ENCODE measurements at regions not wholly inside any gene's neighbourhood (a gene's known extent, or its start where the extent isn't known, plus 50 kb on each side); places are given as distances from the start of the nearest gene placed in this dataset.
A peak's percentile ranks its signal among the peaks of the same experiment; 100 is the strongest.

DNA sequence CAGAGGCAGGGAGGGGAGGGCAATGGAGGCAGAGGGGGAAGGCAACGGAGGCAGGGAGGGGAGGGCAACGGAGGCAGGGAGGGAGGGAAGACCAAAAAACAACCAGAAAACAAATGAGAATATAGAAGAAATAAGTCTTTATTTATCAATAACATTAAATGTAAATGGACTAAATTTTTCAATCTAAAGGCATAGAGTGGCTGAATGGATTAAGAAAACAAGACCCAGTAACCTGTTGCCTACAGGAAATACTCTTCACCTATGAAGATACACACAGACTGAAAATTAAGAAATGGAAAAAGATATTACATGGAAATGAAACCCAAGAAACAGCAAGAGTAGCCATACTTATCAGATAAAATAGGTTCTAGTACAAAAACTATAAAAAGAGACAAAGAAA lies 536.3 kb downstream of the TBC1D4 start:
- no peaks in the 10 kb centered on the region for H3K36me3 ChIP-seq (ENCODE audit: control insufficient read depth, insufficient read depth, low read length)
- TF ChIP-seq EZH2 (IDR thresholded peaks at IDR 0.05; ENCODE audit: low read length, missing control alignments), result no peak
- TF ChIP-seq, protein P1, sequence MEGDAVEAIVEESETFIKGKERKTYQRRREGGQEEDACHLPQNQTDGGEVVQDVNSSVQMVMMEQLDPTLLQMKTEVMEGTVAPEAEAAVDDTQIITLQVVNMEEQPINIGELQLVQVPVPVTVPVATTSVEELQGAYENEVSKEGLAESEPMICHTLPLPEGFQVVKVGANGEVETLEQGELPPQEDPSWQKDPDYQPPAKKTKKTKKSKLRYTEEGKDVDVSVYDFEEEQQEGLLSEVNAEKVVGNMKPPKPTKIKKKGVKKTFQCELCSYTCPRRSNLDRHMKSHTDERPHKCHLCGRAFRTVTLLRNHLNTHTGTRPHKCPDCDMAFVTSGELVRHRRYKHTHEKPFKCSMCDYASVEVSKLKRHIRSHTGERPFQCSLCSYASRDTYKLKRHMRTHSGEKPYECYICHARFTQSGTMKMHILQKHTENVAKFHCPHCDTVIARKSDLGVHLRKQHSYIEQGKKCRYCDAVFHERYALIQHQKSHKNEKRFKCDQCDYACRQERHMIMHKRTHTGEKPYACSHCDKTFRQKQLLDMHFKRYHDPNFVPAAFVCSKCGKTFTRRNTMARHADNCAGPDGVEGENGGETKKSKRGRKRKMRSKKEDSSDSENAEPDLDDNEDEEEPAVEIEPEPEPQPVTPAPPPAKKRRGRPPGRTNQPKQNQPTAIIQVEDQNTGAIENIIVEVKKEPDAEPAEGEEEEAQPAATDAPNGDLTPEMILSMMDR (conservative IDR thresholded peaks at IDR 0.05 in 1 of 2, IDR thresholded peaks at IDR 0.05 in 1 of 2; ENCODE audit: low read depth in 1 of 2, low read length in 2 of 2), result no peak
- no peaks in the 10 kb centered on the region for H3K4me1 ChIP-seq (ENCODE audit: control insufficient read depth, extremely low read depth, insufficient read depth, low read length)
- no peaks in the 10 kb centered on the region for H4K20me1 ChIP-seq (ENCODE audit: control insufficient read depth, extremely low read depth, insufficient read depth, low read length)
- DNase-seq (ENCODE audit: low read depth in 2 of 2), result no peak
- no peak overlapping the region for H3K4me2 ChIP-seq (ENCODE audit: extremely low read depth, insufficient read depth, low read length)
- H3K4me3 ChIP-seq (replicated peaks in 1 of 4; ENCODE audit: control extremely low read depth in 1 of 4, insufficient read depth in 1 of 4, low read depth in 3 of 4, low read length in 4 of 4), result no peak overlapping the region
- no peak overlapping the region for H3K27ac ChIP-seq (ENCODE audit: insufficient read depth, low read length)
- no peak overlapping the region for H2AFZ ChIP-seq (ENCODE audit: low read length)
- H3K79me2 ChIP-seq (ENCODE audit: control insufficient read depth, insufficient read depth, low read length), result no peaks in the 10 kb centered on the region
- no peaks in the 10 kb centered on the region for H3K9me3 ChIP-seq (ENCODE audit: control insufficient read depth, insufficient read depth, low read depth, low read length)
- H3K27me3 ChIP-seq (ENCODE audit: control insufficient read depth, insufficient read depth, low read length), result no peaks in the 10 kb centered on the region
- no peak overlapping the region for H3K9ac ChIP-seq (ENCODE audit: insufficient read depth, low read length)

DNA sequence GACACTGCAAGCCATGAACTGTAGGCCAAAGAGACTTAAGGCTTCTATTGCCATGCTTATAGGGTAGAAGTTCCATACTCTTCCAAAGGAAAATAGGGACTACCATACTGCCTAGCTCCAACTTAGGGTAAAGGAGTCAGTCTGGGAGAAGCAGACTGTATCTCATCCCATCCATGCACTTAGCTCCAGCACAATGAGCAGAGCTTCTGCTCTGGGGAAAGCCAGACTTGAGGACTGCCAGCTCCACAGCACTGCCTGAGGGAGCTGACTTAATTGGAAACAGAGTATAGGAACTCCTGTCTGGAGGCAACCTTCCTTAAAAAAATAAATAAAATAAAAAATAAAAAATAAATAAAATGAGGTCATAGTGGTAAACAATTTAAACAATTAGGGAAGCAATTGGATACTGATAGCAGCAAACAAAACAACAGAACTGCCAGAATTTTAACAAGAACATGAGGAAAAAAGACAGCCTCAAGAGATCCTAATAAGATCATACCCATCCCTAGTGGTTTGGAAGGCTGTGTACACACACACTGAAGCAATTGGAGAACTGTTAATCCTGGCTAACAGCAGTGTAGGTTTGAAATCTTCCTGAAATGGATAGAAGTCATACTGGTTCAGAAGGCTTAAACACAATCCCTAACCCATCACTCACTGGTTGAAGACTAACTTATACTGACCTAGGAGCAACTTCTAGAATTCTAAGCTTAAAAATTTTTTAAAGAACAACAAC lies 550.1 kb downstream of the TBC1D4 start:
- Histone ChIP-seq H3K27ac (ENCODE audit: insufficient read depth, low read length) (no peak overlapping the region), H3K36me3 (ENCODE audit: control insufficient read depth, insufficient read depth, low read length) (no peaks in the 10 kb centered on the region), H4K20me1 (ENCODE audit: control insufficient read depth, extremely low read depth, insufficient read depth, low read length) (no peaks in the 10 kb centered on the region), H3K27me3 (ENCODE audit: control insufficient read depth, insufficient read depth, low read length) (no peaks in the 10 kb centered on the region), H3K4me2 (ENCODE audit: extremely low read depth, insufficient read depth, low read length) (no peak overlapping the region), H3K4me3 (replicated peaks in 1 of 4; ENCODE audit: control extremely low read depth in 1 of 4, insufficient read depth in 1 of 4, low read depth in 3 of 4, low read length in 4 of 4) (no peak overlapping the region), H3K4me1 (ENCODE audit: control insufficient read depth, extremely low read depth, insufficient read depth, low read length) (peaks cover 2% of the 10 kb centered on the region), H3K9me3 (ENCODE audit: control insufficient read depth, insufficient read depth, low read depth, low read length) (no peaks in the 10 kb centered on the region), H2AFZ (ENCODE audit: low read length) (no peak overlapping the region), H3K79me2 (ENCODE audit: control insufficient read depth, insufficient read depth, low read length) (no peaks in the 10 kb centered on the region), H3K9ac (ENCODE audit: insufficient read depth, low read length) (no peak overlapping the region)
- TF ChIP-seq, protein P1 (conservative IDR thresholded peaks at IDR 0.05 in 1 of 2, IDR thresholded peaks at IDR 0.05 in 1 of 2; ENCODE audit: low read depth in 1 of 2, low read length in 2 of 2), result no peak
- TF ChIP-seq EZH2 (IDR thresholded peaks at IDR 0.05; ENCODE audit: low read length, missing control alignments), result no peak
- no peak for DNase-seq (ENCODE audit: low read depth in 2 of 2)

DNA sequence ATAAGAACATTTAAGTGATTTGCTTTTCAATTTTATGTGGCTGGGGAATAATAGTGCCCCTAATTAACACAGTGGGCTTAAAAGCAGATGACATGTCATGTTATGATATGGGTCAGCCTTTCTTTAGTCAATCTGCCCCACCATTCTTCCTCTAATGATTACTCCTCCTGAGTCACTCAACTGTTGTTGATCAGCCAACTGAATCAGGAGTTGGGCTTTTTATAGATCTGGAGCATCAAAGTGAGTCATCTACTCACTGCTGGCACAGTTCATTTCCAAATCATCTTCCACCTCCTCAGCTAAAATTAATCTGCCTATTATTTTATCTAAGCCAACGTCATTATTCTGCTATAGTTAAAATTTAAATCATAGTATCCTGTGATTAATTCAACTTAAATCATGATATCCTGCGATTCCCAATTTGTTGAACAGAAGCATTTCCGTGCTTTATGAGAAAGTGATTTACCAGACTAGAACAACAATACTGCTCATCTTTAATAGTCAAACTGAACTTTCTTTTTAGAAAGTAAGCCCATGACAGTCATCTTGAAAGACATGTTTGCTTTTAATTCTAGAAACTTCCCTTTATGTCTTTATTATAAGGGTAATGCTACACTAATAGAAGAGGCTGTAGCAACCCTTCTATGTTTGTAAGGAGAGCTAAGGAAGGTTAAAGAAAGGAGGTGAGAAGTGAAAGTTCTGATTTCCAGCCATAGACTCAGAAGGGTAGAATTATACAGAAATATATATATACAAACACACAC lies 551.4 kb downstream of the TBC1D4 start:
- Histone ChIP-seq H4K20me1 (ENCODE audit: control insufficient read depth, extremely low read depth, insufficient read depth, low read length) (no peaks in the 10 kb centered on the region), H3K4me2 (ENCODE audit: extremely low read depth, insufficient read depth, low read length) (no peak overlapping the region), H3K27ac (ENCODE audit: insufficient read depth, low read length) (no peak overlapping the region), H2AFZ (ENCODE audit: low read length) (no peak overlapping the region), H3K9ac (ENCODE audit: insufficient read depth, low read length) (no peak overlapping the region), H3K79me2 (ENCODE audit: control insufficient read depth, insufficient read depth, low read length) (no peaks in the 10 kb centered on the region), H3K4me3 (replicated peaks in 1 of 4; ENCODE audit: control extremely low read depth in 1 of 4, insufficient read depth in 1 of 4, low read depth in 3 of 4, low read length in 4 of 4) (no peak overlapping the region), H3K9me3 (ENCODE audit: control insufficient read depth, insufficient read depth, low read depth, low read length) (no peaks in the 10 kb centered on the region), H3K4me1 (ENCODE audit: control insufficient read depth, extremely low read depth, insufficient read depth, low read length) (peaks cover 2% of the 10 kb centered on the region), H3K36me3 (ENCODE audit: control insufficient read depth, insufficient read depth, low read length) (no peaks in the 10 kb centered on the region), H3K27me3 (ENCODE audit: control insufficient read depth, insufficient read depth, low read length) (no peaks in the 10 kb centered on the region)
- TF ChIP-seq, protein P1 (conservative IDR thresholded peaks at IDR 0.05 in 1 of 2, IDR thresholded peaks at IDR 0.05 in 1 of 2; ENCODE audit: low read depth in 1 of 2, low read length in 2 of 2), result no peak
- no peak for TF ChIP-seq EZH2 (IDR thresholded peaks at IDR 0.05; ENCODE audit: low read length, missing control alignments)
- DNase-seq (ENCODE audit: low read depth in 2 of 2), result peak; percentile 64 to 74

All from fibroblast of lung (primary cell).